Neural crest cell (in vitro differentiated cells): ENCODE measurements at regions not wholly inside any gene's neighbourhood (a gene's known extent, or its start where the extent isn't known, plus 50 kb on each side); places are given as distances from the start of the nearest gene placed in this dataset.
A peak's percentile ranks its signal among the peaks of the same experiment; 100 is the strongest.
"Not testable (repeated sequence)": the region's sequence is repeated elsewhere in the genome, so short reads cannot be mapped to it uniquely, and the experiment has no call there.

Experiments used
- DNase-seq: peaks from one replicate; pipeline ENCODE4 v3.0.0; 2021; ENCODE audit warnings: low read depth, mixed read lengths, low spot score
- H3K27ac Mint-ChIP-seq: one replicate; pipeline ENCODE4 v1.8.0; 2021; ENCODE audit warnings: mild to moderate bottlenecking, mixed read lengths; ENCODE audit not compliant: unreplicated experiment
- H3K27me3 Mint-ChIP-seq: 2 replicates; pipeline ENCODE4 v1.8.0; 2021; ENCODE audit warnings: low read depth, mild to moderate bottlenecking, mixed read lengths
- H3K36me3 Mint-ChIP-seq: 2 replicates; pipeline ENCODE4 v1.8.0; 2021; ENCODE audit warnings: low read depth, mild to moderate bottlenecking, mixed read lengths
- H3K4me1 Mint-ChIP-seq: 2 replicates; pipeline ENCODE4 v1.8.0; 2021; ENCODE audit warnings: mixed read lengths
- H3K4me3 Mint-ChIP-seq: one replicate; pipeline ENCODE4 v1.8.0; 2021; ENCODE audit warnings: mild to moderate bottlenecking, mixed read lengths
- H3K9me3 Mint-ChIP-seq: 2 replicates; pipeline ENCODE4 v1.8.0; 2021; ENCODE audit warnings: mixed read lengths
- CTCF ChIP-seq: fragments of 200-600 bp; sonication (generic); conservative IDR thresholded peaks from 2 replicates; pipeline ENCODE4 v1.5.0; 2021; ENCODE audit warnings: antibody characterized with exemption, mild to moderate bottlenecking

- Mint-ChIP-seq H3K4me3 (no peak overlapping the region), H3K36me3 (no peaks in the 10 kb centered on the region), H3K4me1 (peaks cover 9% of the 10 kb centered on the region), H3K9me3 (peaks cover 3% of the 10 kb centered on the region), H3K27me3 (no peaks in the 10 kb centered on the region), H3K27ac (no peak overlapping the region)
- DNase-seq: no peak
- TF ChIP-seq CTCF: no peak
These were observed 81.8 kb upstream of the ANKRD1 start for GRCh38 chr10:91002656-91003055.

- H3K4me1 Mint-ChIP-seq, H3K4me3 Mint-ChIP-seq, H3K27ac Mint-ChIP-seq, H3K36me3 Mint-ChIP-seq, H3K9me3 Mint-ChIP-seq, H3K27me3 Mint-ChIP-seq, DNase-seq: not testable (repeated sequence)
These were observed 82.5 kb upstream of the ANKRD1 start for GRCh38 chr10:91003379-91003778.

GRCh38 chr10:91005276-91005675 is 84.4 kb upstream of the ANKRD1 start:
- not testable (repeated sequence) for H3K4me1 Mint-ChIP-seq, H3K27ac Mint-ChIP-seq, H3K4me3 Mint-ChIP-seq, DNase-seq, H3K36me3 Mint-ChIP-seq, H3K27me3 Mint-ChIP-seq, H3K9me3 Mint-ChIP-seq

- H3K4me1 Mint-ChIP-seq: peaks cover 9% of the 10 kb centered on the region
- DNase-seq: peak; percentile 62
- no peaks in the 10 kb centered on the region for H3K27me3 Mint-ChIP-seq
- no peaks in the 10 kb centered on the region for H3K36me3 Mint-ChIP-seq
- peak; percentile 91 for TF ChIP-seq CTCF
- no peaks in the 10 kb centered on the region for H3K9me3 Mint-ChIP-seq
- no peak overlapping the region for H3K27ac Mint-ChIP-seq
- no peak overlapping the region for H3K4me3 Mint-ChIP-seq
These were observed 85.3 kb upstream of the ANKRD1 start for GRCh38 chr10:91006001-91006751.

- Mint-ChIP-seq H3K27me3 (no peaks in the 10 kb centered on the region), H3K36me3 (no peaks in the 10 kb centered on the region), H3K27ac (no peak overlapping the region), H3K4me3 (no peak overlapping the region), H3K9me3 (no peaks in the 10 kb centered on the region), H3K4me1 (peaks cover 7% of the 10 kb centered on the region)
- no peak for TF ChIP-seq CTCF
- DNase-seq: no peak
These were observed 86.0 kb upstream of the ANKRD1 start for GRCh38 chr10:91006752-91007346.

- TF ChIP-seq CTCF: no peak
- peaks cover 4% of the 10 kb centered on the region for H3K9me3 Mint-ChIP-seq
- H3K4me3 Mint-ChIP-seq: no peak overlapping the region
- H3K27me3 Mint-ChIP-seq: no peaks in the 10 kb centered on the region
- peaks cover 4% of the 10 kb centered on the region for H3K4me1 Mint-ChIP-seq
- no peaks in the 10 kb centered on the region for H3K36me3 Mint-ChIP-seq
- DNase-seq: no peak
- H3K27ac Mint-ChIP-seq: no peak overlapping the region
These were observed 86.8 kb upstream of the ANKRD1 start for GRCh38 chr10:91007655-91008054.
